HEK293 (cell line): ENCODE measurements at regions not wholly inside any gene's neighbourhood (a gene's known extent, or its start where the extent isn't known, plus 50 kb on each side); places are given as distances from the start of the nearest gene placed in this dataset.
"Not testable (repeated sequence)": the region's sequence is repeated elsewhere in the genome, so short reads cannot be mapped to it uniquely, and the experiment has no call there.

Source experiments
- BCL11A ChIP-seq: fragments of 450-650 bp; formaldehyde crosslinking; IDR thresholded peaks from 2 replicates; pipeline ENCODE4 v1.5.1; 2016; ENCODE audit warnings: low read depth, missing biosample characterization, missing genetic modification characterization
- GFI1B ChIP-seq: fragments of 450-650 bp; formaldehyde crosslinking; IDR thresholded peaks from 2 replicates; pipeline ENCODE4 v1.5.1; 2016; ENCODE audit warnings: missing biosample characterization, missing genetic modification characterization
- YY1 ChIP-seq: fragments of 450-650 bp; formaldehyde crosslinking; IDR thresholded peaks from 2 replicates; pipeline ENCODE4 v1.5.1; 2018; ENCODE audit warnings: missing biosample characterization, missing genetic modification characterization
- ZNF114 ChIP-seq: fragments of 450-650 bp; formaldehyde crosslinking; IDR thresholded peaks from 2 replicates; pipeline ENCODE4 v1.5.0; 2017; ENCODE audit warnings: missing biosample characterization, missing genetic modification characterization
- ZNF404 ChIP-seq: fragments of 450-650 bp; formaldehyde crosslinking; IDR thresholded peaks from 2 replicates; pipeline ENCODE4 v1.5.1; 2017; ENCODE audit warnings: missing biosample characterization, missing genetic modification characterization
- ZNF549 ChIP-seq: fragments of 450-650 bp; IDR thresholded peaks from 2 replicates; pipeline ENCODE4 v1.5.1; 2018; ENCODE audit warnings: missing biosample characterization, missing genetic modification characterization, mild to moderate bottlenecking, inconsistent platforms, moderate library complexity
- ZNF629 ChIP-seq: fragments of 450-650 bp; formaldehyde crosslinking; IDR thresholded peaks from 2 replicates; pipeline ENCODE4 v1.5.1; 2017; ENCODE audit warnings: missing biosample characterization, missing genetic modification characterization
- ZNF658 ChIP-seq: fragments of 450-650 bp; formaldehyde crosslinking; IDR thresholded peaks from 2 replicates; pipeline ENCODE4; 2016; ENCODE audit warnings: missing biosample characterization, missing genetic modification characterization
- ZSCAN30 ChIP-seq: fragments of 450-650 bp; IDR thresholded peaks from 2 replicates; pipeline ENCODE4 v1.5.1; 2018; ENCODE audit warnings: missing biosample characterization, mild to moderate bottlenecking, missing genetic modification characterization, moderate library complexity
- TF ChIP-seq, protein P1 (sequence below): fragments of 450-650 bp; formaldehyde crosslinking; IDR thresholded peaks from 2 replicates; pipeline ENCODE4 v1.5.1; 2016; ENCODE audit warnings: missing biosample characterization, missing genetic modification characterization
- TF ChIP-seq, protein P2 (sequence below): fragments of 450-650 bp; formaldehyde crosslinking; IDR thresholded peaks from 2 replicates; pipeline ENCODE4 v1.5.1; 2016; ENCODE audit warnings: missing biosample characterization, missing genetic modification characterization

DNA sequence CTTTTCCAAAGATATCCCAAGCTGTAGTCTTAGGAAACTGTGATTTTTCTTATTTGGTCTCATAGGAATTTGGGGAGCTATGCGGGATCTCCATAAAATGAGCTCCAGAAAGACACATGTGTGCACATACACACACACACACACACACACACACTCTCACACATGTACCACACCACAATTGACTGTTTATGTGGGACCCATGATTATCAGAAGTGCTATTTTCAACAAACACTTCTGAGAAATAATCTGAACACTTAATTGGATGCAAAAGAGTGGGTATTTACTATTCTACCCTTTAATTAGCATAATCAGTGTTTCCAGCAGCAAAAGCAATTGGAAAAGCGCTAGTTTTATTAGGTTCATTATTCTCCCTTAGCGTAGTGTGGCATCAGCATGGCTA is 150.4 kb upstream of the ALDH3B2 start:
- TF ChIP-seq, protein P1, sequence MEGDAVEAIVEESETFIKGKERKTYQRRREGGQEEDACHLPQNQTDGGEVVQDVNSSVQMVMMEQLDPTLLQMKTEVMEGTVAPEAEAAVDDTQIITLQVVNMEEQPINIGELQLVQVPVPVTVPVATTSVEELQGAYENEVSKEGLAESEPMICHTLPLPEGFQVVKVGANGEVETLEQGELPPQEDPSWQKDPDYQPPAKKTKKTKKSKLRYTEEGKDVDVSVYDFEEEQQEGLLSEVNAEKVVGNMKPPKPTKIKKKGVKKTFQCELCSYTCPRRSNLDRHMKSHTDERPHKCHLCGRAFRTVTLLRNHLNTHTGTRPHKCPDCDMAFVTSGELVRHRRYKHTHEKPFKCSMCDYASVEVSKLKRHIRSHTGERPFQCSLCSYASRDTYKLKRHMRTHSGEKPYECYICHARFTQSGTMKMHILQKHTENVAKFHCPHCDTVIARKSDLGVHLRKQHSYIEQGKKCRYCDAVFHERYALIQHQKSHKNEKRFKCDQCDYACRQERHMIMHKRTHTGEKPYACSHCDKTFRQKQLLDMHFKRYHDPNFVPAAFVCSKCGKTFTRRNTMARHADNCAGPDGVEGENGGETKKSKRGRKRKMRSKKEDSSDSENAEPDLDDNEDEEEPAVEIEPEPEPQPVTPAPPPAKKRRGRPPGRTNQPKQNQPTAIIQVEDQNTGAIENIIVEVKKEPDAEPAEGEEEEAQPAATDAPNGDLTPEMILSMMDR (tag by site-specific recombination), result not testable (repeated sequence)
- not testable (repeated sequence) for TF ChIP-seq YY1 (tag by site-specific recombination); ZNF658 (tag by site-specific recombination); ZNF404 (tag by site-specific recombination); BCL11A (tag by site-specific recombination); ZSCAN30 (tag by site-specific recombination); GFI1B (tag by site-specific recombination); ZNF549; ZNF114; ZNF629 (tag by site-specific recombination)
- TF ChIP-seq, protein P2, sequence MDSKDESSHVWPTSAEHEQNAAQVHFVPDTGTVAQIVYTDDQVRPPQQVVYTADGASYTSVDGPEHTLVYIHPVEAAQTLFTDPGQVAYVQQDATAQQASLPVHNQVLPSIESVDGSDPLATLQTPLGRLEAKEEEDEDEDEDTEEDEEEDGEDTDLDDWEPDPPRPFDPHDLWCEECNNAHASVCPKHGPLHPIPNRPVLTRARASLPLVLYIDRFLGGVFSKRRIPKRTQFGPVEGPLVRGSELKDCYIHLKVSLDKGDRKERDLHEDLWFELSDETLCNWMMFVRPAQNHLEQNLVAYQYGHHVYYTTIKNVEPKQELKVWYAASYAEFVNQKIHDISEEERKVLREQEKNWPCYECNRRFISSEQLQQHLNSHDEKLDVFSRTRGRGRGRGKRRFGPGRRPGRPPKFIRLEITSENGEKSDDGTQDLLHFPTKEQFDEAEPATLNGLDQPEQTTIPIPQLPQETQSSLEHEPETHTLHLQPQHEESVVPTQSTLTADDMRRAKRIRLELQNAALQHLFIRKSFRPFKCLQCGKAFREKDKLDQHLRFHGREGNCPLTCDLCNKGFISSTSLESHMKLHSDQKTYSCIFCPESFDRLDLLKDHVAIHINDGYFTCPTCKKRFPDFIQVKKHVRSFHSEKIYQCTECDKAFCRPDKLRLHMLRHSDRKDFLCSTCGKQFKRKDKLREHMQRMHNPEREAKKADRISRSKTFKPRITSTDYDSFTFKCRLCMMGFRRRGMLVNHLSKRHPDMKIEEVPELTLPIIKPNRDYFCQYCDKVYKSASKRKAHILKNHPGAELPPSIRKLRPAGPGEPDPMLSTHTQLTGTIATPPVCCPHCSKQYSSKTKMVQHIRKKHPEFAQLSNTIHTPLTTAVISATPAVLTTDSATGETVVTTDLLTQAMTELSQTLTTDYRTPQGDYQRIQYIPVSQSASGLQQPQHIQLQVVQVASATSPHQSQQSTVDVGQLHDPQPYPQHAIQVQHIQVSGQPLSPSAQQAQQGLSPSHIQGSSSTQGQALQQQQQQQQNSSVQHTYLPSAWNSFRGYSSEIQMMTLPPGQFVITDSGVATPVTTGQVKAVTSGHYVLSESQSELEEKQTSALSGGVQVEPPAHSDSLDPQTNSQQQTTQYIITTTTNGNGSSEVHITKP (tag by site-specific recombination), result not testable (repeated sequence)
